ENCODE measurements at regions not wholly inside any gene's neighbourhood (a gene's known extent, or its start where the extent isn't known, plus 50 kb on each side); places are given as distances from the start of the nearest gene placed in this dataset.

GRCh38 chr15:100711516-100712021, 109.2 kb downstream of the ASB7 start:
- H3K9ac ChIP-seq (ENCODE audit: low read length in 5 of 5), result no peak overlapping the region
- H3K9me3 ChIP-seq (ENCODE audit: control insufficient read depth in 5 of 5, low read length in 5 of 5), result no peaks in the 10 kb centered on the region
- no peak overlapping the region for H3K4me3 ChIP-seq (ENCODE audit: low read depth in 1 of 5, low read length in 5 of 5)
- no peaks in the 10 kb centered on the region for H3K27me3 ChIP-seq (ENCODE audit: control insufficient read depth in 5 of 5, insufficient read depth in 4 of 5, low read length in 5 of 5)
- no peaks in the 10 kb centered on the region for H3K36me3 ChIP-seq (ENCODE audit: control insufficient read depth in 5 of 5, insufficient read depth in 5 of 5, low read length in 5 of 5)
- H3K27ac ChIP-seq (ENCODE audit: low read depth, low read length), result no peak overlapping the region
- peaks cover 0 to 14% (median 5%) of the 10 kb centered on the region in 5 donors for H3K4me1 ChIP-seq (ENCODE audit: control insufficient read depth in 5 of 5, insufficient read depth in 5 of 5, low read length in 5 of 5)

DNA sequence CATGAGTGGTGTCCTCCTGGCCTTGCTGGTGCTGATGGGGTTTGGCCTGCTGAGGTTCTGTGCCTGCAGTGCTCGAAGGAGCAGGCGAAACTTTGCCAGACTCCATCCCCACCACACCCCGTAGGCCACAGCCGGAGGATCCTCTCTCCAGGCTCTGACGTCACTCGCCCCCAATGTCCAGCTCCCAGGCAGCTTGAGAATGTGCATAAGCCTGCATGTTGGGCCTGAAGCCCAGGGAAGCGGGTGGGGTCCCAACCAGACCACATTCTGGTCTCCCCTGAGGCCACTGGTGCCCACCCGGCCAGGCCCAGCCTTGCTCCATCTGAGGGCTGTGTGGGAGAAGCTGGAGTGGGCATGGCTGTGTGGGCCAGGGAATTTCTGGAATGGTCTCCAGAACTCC, 109.8 kb downstream of the ASB7 start:
- Histone ChIP-seq H3K4me3 (ENCODE audit: low read depth in 1 of 5, low read length in 5 of 5) (no peak overlapping the region), H3K9ac (ENCODE audit: low read length in 5 of 5) (no peak overlapping the region), H3K9me3 (ENCODE audit: control insufficient read depth in 5 of 5, low read length in 5 of 5) (no peaks in the 10 kb centered on the region), H3K27me3 (ENCODE audit: control insufficient read depth in 5 of 5, insufficient read depth in 4 of 5, low read length in 5 of 5) (no peaks in the 10 kb centered on the region), H3K27ac (ENCODE audit: low read depth, low read length) (no peak overlapping the region), H3K36me3 (ENCODE audit: control insufficient read depth in 5 of 5, insufficient read depth in 5 of 5, low read length in 5 of 5) (no peaks in the 10 kb centered on the region), H3K4me1 (ENCODE audit: control insufficient read depth in 5 of 5, insufficient read depth in 5 of 5, low read length in 5 of 5) (peaks cover 0 to 14% (median 5%) of the 10 kb centered on the region in 5 donors)

DNA sequence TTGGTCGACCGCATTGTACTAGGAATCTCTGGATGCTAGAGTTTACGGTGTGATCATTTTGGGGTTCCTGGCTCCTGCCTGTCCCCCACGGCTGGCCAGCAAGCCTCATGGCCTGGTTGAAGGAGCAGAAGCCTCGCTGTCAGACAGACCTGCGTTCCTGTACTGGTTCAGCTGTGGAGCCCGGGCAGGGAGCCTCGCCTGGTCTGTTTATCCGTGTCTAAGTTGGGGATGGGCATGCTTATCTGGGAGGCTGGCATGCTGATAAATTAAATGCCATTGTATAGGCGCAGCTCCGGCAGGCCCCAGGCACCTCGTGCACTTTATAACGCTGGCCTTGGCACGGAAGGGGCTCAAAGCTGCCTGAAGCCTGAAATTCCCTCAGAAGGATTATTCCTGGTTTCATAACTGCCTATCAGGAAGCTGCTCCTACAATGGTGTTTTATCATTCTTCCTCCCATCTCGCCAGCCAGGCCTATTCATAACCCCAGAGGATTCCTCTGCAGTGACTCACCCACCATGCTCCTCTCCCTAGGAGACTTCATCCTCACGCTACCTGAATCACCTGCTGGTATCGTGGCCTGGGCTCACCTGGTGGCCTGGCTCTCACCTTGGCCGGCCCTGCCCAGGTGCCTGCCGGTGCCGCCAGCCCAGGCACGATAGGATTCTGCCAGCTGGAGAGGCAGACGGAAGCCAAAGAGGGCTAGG, 110.9 kb downstream of the ASB7 start:
- Histone ChIP-seq H3K27ac (ENCODE audit: low read depth, low read length) (no peak overlapping the region), H3K4me3 (ENCODE audit: low read depth in 1 of 5, low read length in 5 of 5) (no peak overlapping the region), H3K9ac (ENCODE audit: low read length in 5 of 5) (no peak overlapping the region), H3K9me3 (ENCODE audit: control insufficient read depth in 5 of 5, low read length in 5 of 5) (no peaks in the 10 kb centered on the region), H3K36me3 (ENCODE audit: control insufficient read depth in 5 of 5, insufficient read depth in 5 of 5, low read length in 5 of 5) (no peaks in the 10 kb centered on the region), H3K4me1 (ENCODE audit: control insufficient read depth in 5 of 5, insufficient read depth in 5 of 5, low read length in 5 of 5) (peaks cover 0 to 14% (median 5%) of the 10 kb centered on the region in 5 donors), H3K27me3 (ENCODE audit: control insufficient read depth in 5 of 5, insufficient read depth in 4 of 5, low read length in 5 of 5) (no peaks in the 10 kb centered on the region)

- no peak overlapping the region for H3K9ac ChIP-seq (ENCODE audit: low read length in 5 of 5)
- H3K4me3 ChIP-seq (ENCODE audit: low read depth in 1 of 5, low read length in 5 of 5), result no peak overlapping the region
- no peaks in the 10 kb centered on the region for H3K9me3 ChIP-seq (ENCODE audit: control insufficient read depth in 5 of 5, low read length in 5 of 5)
- H3K36me3 ChIP-seq (ENCODE audit: control insufficient read depth in 5 of 5, insufficient read depth in 5 of 5, low read length in 5 of 5), result no peaks in the 10 kb centered on the region
- H3K4me1 ChIP-seq (ENCODE audit: control insufficient read depth in 5 of 5, insufficient read depth in 5 of 5, low read length in 5 of 5), result peaks cover 0 to 14% (median 5%) of the 10 kb centered on the region in 5 donors
- H3K27me3 ChIP-seq (ENCODE audit: control insufficient read depth in 5 of 5, insufficient read depth in 4 of 5, low read length in 5 of 5), result no peaks in the 10 kb centered on the region
- H3K27ac ChIP-seq (ENCODE audit: low read depth, low read length), result no peak overlapping the region
Measured at GRCh38 chr15:100714034-100714748, 111.8 kb downstream of the ASB7 start.

- Histone ChIP-seq H3K4me1 (ENCODE audit: control insufficient read depth in 5 of 5, insufficient read depth in 5 of 5, low read length in 5 of 5) (peaks cover 0 to 14% (median 5%) of the 10 kb centered on the region in 5 donors), H3K9me3 (ENCODE audit: control insufficient read depth in 5 of 5, low read length in 5 of 5) (no peaks in the 10 kb centered on the region), H3K36me3 (ENCODE audit: control insufficient read depth in 5 of 5, insufficient read depth in 5 of 5, low read length in 5 of 5) (no peaks in the 10 kb centered on the region), H3K4me3 (ENCODE audit: low read depth in 1 of 5, low read length in 5 of 5) (no peak overlapping the region), H3K27ac (ENCODE audit: low read depth, low read length) (no peak overlapping the region), H3K9ac (ENCODE audit: low read length in 5 of 5) (no peak overlapping the region), H3K27me3 (ENCODE audit: control insufficient read depth in 5 of 5, insufficient read depth in 4 of 5, low read length in 5 of 5) (no peaks in the 10 kb centered on the region)
Measured at GRCh38 chr15:100714749-100715342, 112.5 kb downstream of the ASB7 start.

DNA sequence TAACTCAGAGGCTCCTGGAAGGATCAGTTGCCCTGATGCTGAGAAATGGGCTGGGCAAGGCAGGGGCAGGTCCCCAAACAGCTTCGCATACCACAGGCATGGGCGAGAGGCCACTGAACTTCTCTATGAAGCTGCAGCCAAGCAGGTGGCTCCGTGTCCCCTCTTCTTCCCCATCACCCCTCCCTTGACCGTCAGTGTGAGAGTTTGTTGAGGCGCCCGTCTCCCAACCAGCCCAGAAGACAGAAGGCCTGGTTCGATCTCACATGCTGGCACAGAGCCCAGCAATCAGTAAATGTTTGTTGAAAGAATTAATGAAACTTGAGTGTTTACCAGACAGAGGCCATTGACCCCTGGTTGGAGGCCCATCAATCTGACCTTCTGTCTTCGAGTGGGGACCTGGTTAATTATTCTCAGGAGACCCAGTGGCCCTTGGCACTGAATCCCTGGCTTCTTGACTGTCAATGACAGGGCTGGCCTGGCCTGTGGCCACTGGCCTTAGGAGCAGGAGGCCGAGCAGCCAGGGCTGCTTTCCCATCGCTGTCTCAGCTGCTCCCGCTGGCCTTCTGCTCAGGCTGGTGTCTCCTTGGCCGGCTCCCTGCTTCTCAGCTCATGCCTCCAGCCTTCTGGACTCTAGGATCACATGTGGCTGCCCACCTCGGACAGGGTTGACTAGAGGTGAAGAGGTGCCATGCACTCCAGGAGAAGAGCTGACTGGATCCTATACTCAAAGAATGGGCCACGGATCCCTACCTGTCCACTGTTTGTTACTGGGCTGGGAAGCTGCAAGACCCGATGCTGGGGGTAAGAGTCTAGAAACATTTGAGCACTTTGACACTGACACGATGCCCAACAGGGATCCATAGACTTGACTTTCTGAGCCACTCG, 113.4 kb downstream of the ASB7 start:
- Histone ChIP-seq H3K9me3 (ENCODE audit: control insufficient read depth in 5 of 5, low read length in 5 of 5) (no peaks in the 10 kb centered on the region), H3K9ac (ENCODE audit: low read length in 5 of 5) (no peak overlapping the region), H3K27ac (ENCODE audit: low read depth, low read length) (no peak overlapping the region), H3K4me1 (ENCODE audit: control insufficient read depth in 5 of 5, insufficient read depth in 5 of 5, low read length in 5 of 5) (peaks cover 0 to 18% (median 5%) of the 10 kb centered on the region in 5 donors), H3K4me3 (ENCODE audit: low read depth in 1 of 5, low read length in 5 of 5) (no peak overlapping the region), H3K27me3 (ENCODE audit: control insufficient read depth in 5 of 5, insufficient read depth in 4 of 5, low read length in 5 of 5) (peaks cover 0 to 5% (median 0%) of the 10 kb centered on the region in 5 donors), H3K36me3 (ENCODE audit: control insufficient read depth in 5 of 5, insufficient read depth in 5 of 5, low read length in 5 of 5) (no peaks in the 10 kb centered on the region)

GRCh38 chr15:100716456-100717085, 114.2 kb downstream of the ASB7 start:
- peaks cover 0 to 25% (median 9%) of the 10 kb centered on the region in 5 donors for H3K4me1 ChIP-seq (ENCODE audit: control insufficient read depth in 5 of 5, insufficient read depth in 5 of 5, low read length in 5 of 5)
- no peak overlapping the region for H3K27ac ChIP-seq (ENCODE audit: low read depth, low read length)
- no peak overlapping the region for H3K4me3 ChIP-seq (ENCODE audit: low read depth in 1 of 5, low read length in 5 of 5)
- no peaks in the 10 kb centered on the region for H3K9me3 ChIP-seq (ENCODE audit: control insufficient read depth in 5 of 5, low read length in 5 of 5)
- H3K9ac ChIP-seq (ENCODE audit: low read length in 5 of 5), result no peak overlapping the region
- H3K36me3 ChIP-seq (ENCODE audit: control insufficient read depth in 5 of 5, insufficient read depth in 5 of 5, low read length in 5 of 5), result no peaks in the 10 kb centered on the region
- H3K27me3 ChIP-seq (ENCODE audit: control insufficient read depth in 5 of 5, insufficient read depth in 4 of 5, low read length in 5 of 5), result peaks cover 0 to 7% (median 0%) of the 10 kb centered on the region in 5 donors

DNA sequence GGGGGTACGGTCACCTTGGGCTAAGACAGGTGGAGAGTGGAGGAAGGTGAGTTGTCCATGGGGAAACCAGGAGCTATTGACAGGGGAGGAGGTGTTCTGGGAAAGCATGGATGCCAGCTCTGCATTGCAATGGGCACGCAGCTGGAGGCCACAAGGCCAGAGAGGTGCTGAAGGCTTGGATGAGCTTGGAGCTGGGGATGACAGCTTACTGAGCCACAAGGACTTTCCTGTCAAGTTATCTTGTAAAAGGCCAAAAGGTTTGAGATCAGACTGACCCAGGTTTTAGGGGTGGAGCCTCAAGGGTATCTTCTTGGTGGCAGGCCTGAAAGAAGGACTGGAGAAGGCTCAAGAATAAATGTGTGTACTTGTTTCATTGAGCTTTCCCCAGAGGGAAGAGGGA, 115.2 kb downstream of the ASB7 start:
- no peak overlapping the region for H3K27ac ChIP-seq (ENCODE audit: low read depth, low read length)
- H3K4me3 ChIP-seq (ENCODE audit: low read depth in 1 of 5, low read length in 5 of 5), result no peak overlapping the region
- no peak overlapping the region for H3K9ac ChIP-seq (ENCODE audit: low read length in 5 of 5)

More for the DNA sequence above, 115.2 kb downstream of the ASB7 start:
- H3K4me1 ChIP-seq (ENCODE audit: control insufficient read depth in 5 of 5, insufficient read depth in 5 of 5, low read length in 5 of 5), result peaks cover 2 to 28% (median 16%) of the 10 kb centered on the region in 5 donors
- no peaks in the 10 kb centered on the region for H3K36me3 ChIP-seq (ENCODE audit: control insufficient read depth in 5 of 5, insufficient read depth in 5 of 5, low read length in 5 of 5)
- H3K27me3 ChIP-seq (ENCODE audit: control insufficient read depth in 5 of 5, insufficient read depth in 4 of 5, low read length in 5 of 5), result peaks cover 0 to 7% (median 0%) of the 10 kb centered on the region in 5 donors
- H3K9me3 ChIP-seq (ENCODE audit: control insufficient read depth in 5 of 5, low read length in 5 of 5), result no peaks in the 10 kb centered on the region

All from subcutaneous abdominal adipose tissue (tissue), 5 donors.